K562 (cell line): ENCODE measurements at regions not wholly inside any gene's neighbourhood (a gene's known extent, or its start where the extent isn't known, plus 50 kb on each side); places are given as distances from the start of the nearest gene placed in this dataset.

Experiments used
- ATAC-seq: fragments of 200-7000 bp; cut with Tn5 transposase; 3 replicates; pipeline ENCODE4 v1.9.1; 2020; ENCODE audit warnings: moderate library complexity
- BruUV-seq: library from RNA; stranded (reverse); fragments of 400-500 nt; replicated peaks from 2 replicates; lab custom pipeline; 2021; lab: Mats Ljungman, UMichigan
- CTCF ChIA-PET: fragments of 300-600 bp; formaldehyde crosslinking; extraction: SDS; loops from one replicate; lab custom pipeline; 2021; ENCODE audit warnings: low intra/inter-chr PET ratio; lab: Yijun Ruan, JAX
- POLR2A ChIA-PET: fragments of 300-600, 350-650 bp; sonication (Branson Sonifier 250); formaldehyde crosslinking; extraction: SDS; loops from one replicate; lab custom pipeline; 2021; ENCODE audit warnings: antibody characterized with exemption, inconsistent platforms; lab: Yijun Ruan, JAX
- DNase-seq, 4 experiments: peaks; one replicate each; pipeline versions ENCODE4 v3.0.0 to v3.0.0-alpha.2; 2011 to 2018; ENCODE audit warnings: low spot score in 3 of 4, mixed read lengths in 3 of 4; ENCODE audit errors: extremely low read depth in 1 of 4
- FAIRE-seq: peaks from 2 replicates; lab custom pipeline; 2011; peaks lifted over from hg19 to GRCh38; lab: Jason Lieb, UNC
- H2AFZ ChIP-seq: 2 replicates; pipeline ENCODE4 v1.6.0; 2011; ENCODE audit warnings: low read depth, low read length, control low read depth, inconsistent platforms
- H3K27ac ChIP-seq: fragments of 200-600 bp; 3 replicates; pipeline ENCODE4 v1.8.0; 2011; ENCODE audit warnings: low read depth, mild to moderate bottlenecking, control low read depth, inconsistent platforms, low read length, moderate library complexity, mixed read lengths; ENCODE audit errors: extremely low read depth
- H3K27me3 ChIP-seq, 2 experiments: fragments of 300-600 bp in 1 of 2; 2 replicates in 1 of 2; 3 replicates in 1 of 2; pipeline versions ENCODE4 v1.6.0 to v1.8.0; 2011; ENCODE audit warnings: inconsistent platforms in 2 of 2, low read length in 2 of 2, mild to moderate bottlenecking in 1 of 2, mixed read lengths in 1 of 2, moderate library complexity in 1 of 2; ENCODE audit not compliant: control insufficient read depth in 2 of 2, insufficient read depth in 2 of 2
- H3K36me3 ChIP-seq: fragments of 300-600 bp; 3 replicates; pipeline ENCODE4 v1.8.0; 2011; ENCODE audit warnings: mild to moderate bottlenecking, low read length, inconsistent platforms; ENCODE audit not compliant: control insufficient read depth, insufficient read depth
- H3K4me1 ChIP-seq, 2 experiments: fragments of 200-600 bp in 1 of 2; replicated peaks in 1 of 2; 2 replicates in 1 of 2; 3 replicates in 1 of 2; pipeline versions ENCODE4 v1.5.1 to v1.8.0; 2011; ENCODE audit warnings: inconsistent platforms in 2 of 2, low read length in 2 of 2, mild to moderate bottlenecking in 1 of 2, mixed read lengths in 1 of 2, moderate library complexity in 1 of 2; ENCODE audit not compliant: control insufficient read depth in 2 of 2, insufficient read depth in 2 of 2
- H3K4me2 ChIP-seq: 2 replicates; pipeline ENCODE4 v1.6.1; 2011; ENCODE audit warnings: low read length, control low read depth, inconsistent platforms, mixed read lengths; ENCODE audit not compliant: insufficient read depth
- H3K4me3 ChIP-seq: fragments of 200-600 bp; sonication (generic), shearing (Covaris generic); 2 replicates; pipeline ENCODE4 v1.5.1; 2016; ENCODE audit warnings: control low read depth, inconsistent platforms
- H3K79me2 ChIP-seq: fragments of 200-600 bp; 3 replicates; pipeline ENCODE4 v1.8.0; 2011; ENCODE audit warnings: low read length, inconsistent platforms; ENCODE audit not compliant: control insufficient read depth, insufficient read depth
- H3K9ac ChIP-seq, 2 experiments: 2 replicates each; pipeline versions ENCODE4 v1.6.0 to v1.6.1; 2011; ENCODE audit warnings: low read depth in 2 of 2, low read length in 2 of 2, control low read depth in 1 of 2, inconsistent platforms in 1 of 2, mild to moderate bottlenecking in 1 of 2, mixed read lengths in 1 of 2; ENCODE audit not compliant: insufficient read depth in 1 of 2
- H3K9me1 ChIP-seq: one replicate; pipeline ENCODE4 v1.6.0; 2011; ENCODE audit warnings: inconsistent platforms, mild to moderate bottlenecking, low read length, moderate library complexity; ENCODE audit not compliant: control insufficient read depth, insufficient read depth
- H3K9me3 ChIP-seq: replicated peaks from 2 replicates; pipeline ENCODE4 v1.5.1; 2011; ENCODE audit warnings: low read depth, low read length, inconsistent platforms; ENCODE audit not compliant: control insufficient read depth, insufficient read depth
- H4K20me1 ChIP-seq: replicated peaks from 2 replicates; pipeline ENCODE4 v1.6.1; 2011; ENCODE audit warnings: low read length, inconsistent platforms, mixed read lengths; ENCODE audit not compliant: control insufficient read depth, insufficient read depth
- FOXK1 ChIP-seq: sonication (generic); formaldehyde crosslinking; IDR thresholded peaks from 2 replicates; pipeline ENCODE4 v1.8.0; 2022; ENCODE audit warnings: missing genetic modification reagents, mild to moderate bottlenecking, borderline replicate concordance
- HDAC6 ChIP-seq: IDR thresholded peaks from 2 replicates; pipeline ENCODE4 v1.6.1; 2012; ENCODE audit warnings: low read depth, mild to moderate bottlenecking, control low read depth, inconsistent platforms, low read length, moderate library complexity
- HDAC8 ChIP-seq: fragments of 450-650 bp; IDR thresholded peaks from 2 replicates; pipeline ENCODE4 v1.6.1; 2016; ENCODE audit warnings: mild to moderate bottlenecking, missing genetic modification characterization, moderate library complexity, missing compliant biosample characterization
- RBM34 ChIP-seq: fragments of 200-400 bp; formaldehyde crosslinking; IDR thresholded peaks from 2 replicates; pipeline ENCODE4 v1.6.1; 2018; ENCODE audit warnings: low read length, borderline replicate concordance; ENCODE audit not compliant: insufficient read depth
- TARDBP ChIP-seq: fragments of 450-650 bp; IDR thresholded peaks from 2 replicates; pipeline ENCODE4 v1.6.1; 2016
- ZNF316 ChIP-seq: fragments of 450-650 bp; IDR thresholded peaks from 2 replicates; pipeline ENCODE4 v1.6.1; 2016
- WGBS: fragments of 100-300 bp; shearing (Covaris generic); methylation state at CpG from one replicate; pipeline ENCODE4 v1.1.6; 2016; ENCODE audit warnings: low coverage, mixed read lengths; ENCODE audit not compliant: insufficient coverage; ENCODE audit errors: missing lambda C conversion rate; 5-methylcytosine and 5-hydroxymethylcytosine counted together
- in situ Hi-C: fragments of 300-500 bp; cut with MboI; formaldehyde crosslinking; loops from 4 replicates; pipeline ENCODE4 v1.15.0; 2018; ENCODE audit warnings: inconsistent platforms, mixed read lengths
- intact Hi-C: fragments of 100-400 bp; cut with micrococcal nuclease; formaldehyde crosslinking; loops from 2 replicates; pipeline ENCODE4 v1.14.2; 2022
- TF ChIP-seq, protein P1 (sequence below): IDR thresholded peaks from 2 replicates; pipeline ENCODE4 v1.6.1; 2014; ENCODE audit warnings: antibody characterized with exemption
- TF ChIP-seq, protein P2 (sequence below): sonication (generic); formaldehyde crosslinking; IDR thresholded peaks from 2 replicates; pipeline ENCODE4 v1.8.1; 2023; ENCODE audit warnings: mild to moderate bottlenecking, missing genetic modification reagents
- TF ChIP-seq, protein P3 (sequence below): fragments of 450-650 bp; IDR thresholded peaks from 2 replicates; pipeline ENCODE4 v1.6.1; 2016; ENCODE audit warnings: borderline replicate concordance

DNA sequence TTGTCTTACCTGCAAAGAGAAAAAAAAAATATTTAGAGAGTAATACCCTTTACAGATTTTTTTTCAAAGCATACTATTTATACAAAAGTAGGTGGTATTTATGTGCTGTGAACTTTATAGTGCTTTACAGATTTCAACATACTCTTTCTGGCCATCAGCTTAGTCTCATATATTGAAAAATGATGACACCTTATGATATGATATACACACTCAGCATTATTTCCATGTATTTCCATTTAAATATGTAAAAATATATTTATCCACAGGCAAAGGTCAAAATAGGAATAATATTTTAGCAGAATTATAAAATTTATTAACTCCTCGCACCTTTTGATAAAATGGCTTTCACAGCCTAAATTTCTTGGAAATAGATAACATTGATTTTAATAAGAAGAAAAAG is 815.8 kb upstream of the EPHA5 start:
- Histone ChIP-seq H3K4me1 (no peaks in the 10 kb centered on the region), H3K9ac (no peak overlapping the region), H3K9me3 (peaks cover 2% of the 10 kb centered on the region; the same call in 1 of the 2 replicates), H3K27ac (no peak overlapping the region), H3K9me1 (no peaks in the 10 kb centered on the region), H3K4me3 (no peak overlapping the region), H4K20me1 (no peaks in the 10 kb centered on the region), H3K79me2 (no peaks in the 10 kb centered on the region), H3K27me3 (no peaks in the 10 kb centered on the region), H2AFZ (no peak overlapping the region), H3K36me3 (no peaks in the 10 kb centered on the region), H3K4me2 (no peak overlapping the region)
- no peak for DNase-seq
- ChIA-PET CTCF (no interaction called here), POLR2A (no interaction called here)
- intact Hi-C loops, result no loop called here
- FAIRE-seq, result no peak
- ATAC-seq, result no peak
- in situ Hi-C loops, result no loop called here
- BruUV-seq, result no TSS peak
- 0% methylated on average over 1 of the region's 1 CpG for WGBS
- no peak for TF ChIP-seq HDAC6
- TF ChIP-seq, protein P1, sequence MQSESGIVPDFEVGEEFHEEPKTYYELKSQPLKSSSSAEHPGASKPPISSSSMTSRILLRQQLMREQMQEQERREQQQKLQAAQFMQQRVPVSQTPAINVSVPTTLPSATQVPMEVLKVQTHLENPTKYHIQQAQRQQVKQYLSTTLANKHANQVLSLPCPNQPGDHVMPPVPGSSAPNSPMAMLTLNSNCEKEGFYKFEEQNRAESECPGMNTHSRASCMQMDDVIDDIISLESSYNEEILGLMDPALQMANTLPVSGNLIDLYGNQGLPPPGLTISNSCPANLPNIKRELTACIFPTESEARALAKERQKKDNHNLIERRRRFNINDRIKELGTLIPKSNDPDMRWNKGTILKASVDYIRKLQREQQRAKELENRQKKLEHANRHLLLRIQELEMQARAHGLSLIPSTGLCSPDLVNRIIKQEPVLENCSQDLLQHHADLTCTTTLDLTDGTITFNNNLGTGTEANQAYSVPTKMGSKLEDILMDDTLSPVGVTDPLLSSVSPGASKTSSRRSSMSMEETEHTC, result no peak
- TF ChIP-seq ZNF316, result peak; percentile 56
- TF ChIP-seq FOXK1, result no peak
- no peak for TF ChIP-seq TARDBP
- no peak for TF ChIP-seq RBM34

DNA sequence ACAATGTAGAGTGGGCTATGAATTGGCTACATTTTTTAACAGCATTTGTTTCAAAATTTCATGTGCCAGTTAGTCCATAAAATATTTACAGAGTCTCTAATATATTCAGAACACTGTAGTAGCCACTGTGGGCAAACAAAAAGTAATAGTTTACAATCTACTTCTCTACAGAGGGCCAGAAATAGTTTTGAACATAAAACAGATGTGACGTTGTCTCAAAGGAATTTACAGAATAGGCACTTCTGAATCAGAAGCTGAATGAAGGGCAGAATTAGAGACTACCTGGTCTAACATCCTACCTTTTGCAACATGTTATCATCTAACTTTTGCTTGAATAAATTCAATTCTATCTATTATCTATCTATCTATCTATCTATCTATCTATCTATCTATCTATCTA is 811.9 kb upstream of the EPHA5 start:
- in situ Hi-C loops, result no loop called here

More for the DNA sequence above, 811.9 kb upstream of the EPHA5 start:
- ATAC-seq (no peak), DNase-seq (no peak), FAIRE-seq (no peak)
- no peaks in the 10 kb centered on the region for H3K27me3 ChIP-seq
- no peak overlapping the region for H3K9ac ChIP-seq
- ChIA-PET CTCF (no interaction called here), POLR2A (no interaction called here)
- 0% methylated on average over 1 of the region's 1 CpG for WGBS
- TF ChIP-seq, protein P2, sequence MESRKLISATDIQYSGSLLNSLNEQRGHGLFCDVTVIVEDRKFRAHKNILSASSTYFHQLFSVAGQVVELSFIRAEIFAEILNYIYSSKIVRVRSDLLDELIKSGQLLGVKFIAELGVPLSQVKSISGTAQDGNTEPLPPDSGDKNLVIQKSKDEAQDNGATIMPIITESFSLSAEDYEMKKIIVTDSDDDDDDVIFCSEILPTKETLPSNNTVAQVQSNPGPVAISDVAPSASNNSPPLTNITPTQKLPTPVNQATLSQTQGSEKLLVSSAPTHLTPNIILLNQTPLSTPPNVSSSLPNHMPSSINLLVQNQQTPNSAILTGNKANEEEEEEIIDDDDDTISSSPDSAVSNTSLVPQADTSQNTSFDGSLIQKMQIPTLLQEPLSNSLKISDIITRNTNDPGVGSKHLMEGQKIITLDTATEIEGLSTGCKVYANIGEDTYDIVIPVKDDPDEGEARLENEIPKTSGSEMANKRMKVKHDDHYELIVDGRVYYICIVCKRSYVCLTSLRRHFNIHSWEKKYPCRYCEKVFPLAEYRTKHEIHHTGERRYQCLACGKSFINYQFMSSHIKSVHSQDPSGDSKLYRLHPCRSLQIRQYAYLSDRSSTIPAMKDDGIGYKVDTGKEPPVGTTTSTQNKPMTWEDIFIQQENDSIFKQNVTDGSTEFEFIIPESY (CRISPR knock-in tag), result no peak
- no peak for TF ChIP-seq HDAC8
- TF ChIP-seq, protein P3, sequence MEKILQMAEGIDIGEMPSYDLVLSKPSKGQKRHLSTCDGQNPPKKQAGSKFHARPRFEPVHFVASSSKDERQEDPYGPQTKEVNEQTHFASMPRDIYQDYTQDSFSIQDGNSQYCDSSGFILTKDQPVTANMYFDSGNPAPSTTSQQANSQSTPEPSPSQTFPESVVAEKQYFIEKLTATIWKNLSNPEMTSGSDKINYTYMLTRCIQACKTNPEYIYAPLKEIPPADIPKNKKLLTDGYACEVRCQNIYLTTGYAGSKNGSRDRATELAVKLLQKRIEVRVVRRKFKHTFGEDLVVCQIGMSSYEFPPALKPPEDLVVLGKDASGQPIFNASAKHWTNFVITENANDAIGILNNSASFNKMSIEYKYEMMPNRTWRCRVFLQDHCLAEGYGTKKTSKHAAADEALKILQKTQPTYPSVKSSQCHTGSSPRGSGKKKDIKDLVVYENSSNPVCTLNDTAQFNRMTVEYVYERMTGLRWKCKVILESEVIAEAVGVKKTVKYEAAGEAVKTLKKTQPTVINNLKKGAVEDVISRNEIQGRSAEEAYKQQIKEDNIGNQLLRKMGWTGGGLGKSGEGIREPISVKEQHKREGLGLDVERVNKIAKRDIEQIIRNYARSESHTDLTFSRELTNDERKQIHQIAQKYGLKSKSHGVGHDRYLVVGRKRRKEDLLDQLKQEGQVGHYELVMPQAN, result no peak
- no peaks in the 10 kb centered on the region for H3K36me3 ChIP-seq
- H3K4me3 ChIP-seq, result no peak overlapping the region
- H3K9me1 ChIP-seq, result no peaks in the 10 kb centered on the region
- no peaks in the 10 kb centered on the region for H4K20me1 ChIP-seq
- no peaks in the 10 kb centered on the region for H3K4me1 ChIP-seq
- intact Hi-C loops, result no loop called here
- BruUV-seq, result no TSS peak
- H2AFZ ChIP-seq, result no peak overlapping the region
- H3K79me2 ChIP-seq, result no peaks in the 10 kb centered on the region
- H3K9me3 ChIP-seq, result peaks cover 2% of the 10 kb centered on the region; the same call in 1 of the 2 replicates
- no peak overlapping the region for H3K4me2 ChIP-seq
- no peak overlapping the region for H3K27ac ChIP-seq
